OCI-LY7 (cell line): ENCODE measurements at regions not wholly inside any gene's neighbourhood (a gene's known extent, or its start where the extent isn't known, plus 50 kb on each side); places are given as distances from the start of the nearest gene placed in this dataset.

Source experiments
- BruUV-seq: library from RNA; stranded (reverse); fragments of 400-500 nt; replicated peaks from 2 replicates; lab custom pipeline; 2021; lab: Mats Ljungman, UMichigan
- CTCF ChIA-PET: fragments of 300-600 bp; sonication (Branson Sonifier 250); formaldehyde crosslinking; loops from one replicate; lab custom pipeline; 2022; ENCODE audit warnings: antibody characterized with exemption; ENCODE audit not compliant: unreplicated experiment; lab: Charles Lee
- POLR2A ChIA-PET: fragments of 300-600 bp; sonication (Branson Sonifier 250); formaldehyde crosslinking; loops from one replicate; lab custom pipeline; 2022; ENCODE audit warnings: antibody characterized with exemption; lab: Charles Lee
- DNase-seq: peaks from one replicate; pipeline ENCODE4 v3.0.0-alpha.2; 2015; ENCODE audit warnings: low spot score
- H2AFZ ChIP-seq: fragments of 200-600 bp; sonication (generic), shearing (Covaris generic); 2 replicates; pipeline ENCODE4 v1.6.1; 2014; ENCODE audit warnings: mild to moderate bottlenecking, antibody characterized with exemption, low read length, moderate library complexity
- H3K27ac ChIP-seq: fragments of 200-600 bp; sonication (generic); 2 replicates; pipeline ENCODE4 v1.5.1; 2014; ENCODE audit warnings: mixed run types, low read depth, mild to moderate bottlenecking, moderate library complexity, low read length, inconsistent platforms; ENCODE audit not compliant: poor library complexity, severe bottlenecking
- H3K36me3 ChIP-seq: fragments of 200-600 bp; sonication (generic); 2 replicates; pipeline ENCODE4 v1.6.1; 2014; ENCODE audit warnings: mild to moderate bottlenecking, antibody characterized with exemption, low read length, moderate library complexity, mixed read lengths; ENCODE audit not compliant: insufficient read depth
- H3K4me1 ChIP-seq: fragments of 200-600 bp; sonication (generic); 2 replicates; pipeline ENCODE4 v1.5.1; 2014; ENCODE audit warnings: mild to moderate bottlenecking, low read length; ENCODE audit not compliant: insufficient read depth, poor library complexity, severe bottlenecking
- H3K4me2 ChIP-seq: fragments of 200-600 bp; sonication (generic); 2 replicates; pipeline ENCODE4 v1.6.1; 2014; ENCODE audit warnings: mild to moderate bottlenecking, low read length
- H3K4me3 ChIP-seq: fragments of 200-600 bp; sonication (generic); 2 replicates; pipeline ENCODE4 v1.5.1; 2014; ENCODE audit warnings: mild to moderate bottlenecking, low read depth, low read length; ENCODE audit not compliant: poor library complexity, severe bottlenecking
- H3K79me2 ChIP-seq: fragments of 200-600 bp; sonication (generic); 2 replicates; pipeline ENCODE4 v1.6.1; 2016; ENCODE audit warnings: low read depth, mild to moderate bottlenecking, low read length, moderate library complexity, mixed read lengths; ENCODE audit not compliant: insufficient read depth
- H3K9me2 ChIP-seq: fragments of 200-600 bp; sonication (generic); 2 replicates; pipeline ENCODE4 v1.6.1; 2016; ENCODE audit warnings: mild to moderate bottlenecking, low read length, mixed read lengths; ENCODE audit not compliant: insufficient read depth
- H3K9me3 ChIP-seq: fragments of 200-600 bp; sonication (generic); 2 replicates; pipeline ENCODE4 v1.6.1; 2014; ENCODE audit warnings: mild to moderate bottlenecking, mixed run types, low read length, mixed read lengths
- H4K20me1 ChIP-seq: fragments of 200-600 bp; sonication (generic); 2 replicates; pipeline ENCODE4 v1.6.1; 2014; ENCODE audit warnings: mild to moderate bottlenecking, antibody characterized with exemption, low read length, moderate library complexity, mixed read lengths; ENCODE audit not compliant: insufficient read depth
- CTCF ChIP-seq: fragments of 200-600 bp; sonication (generic); conservative IDR thresholded peaks from 2 replicates; pipeline ENCODE4 v1.5.1; 2014; ENCODE audit warnings: mild to moderate bottlenecking, antibody characterized with exemption, low read length, moderate library complexity, mixed read lengths
- EZH2phosphoT487 ChIP-seq: fragments of 200-600 bp; sonication (generic); IDR thresholded peaks from 2 replicates; pipeline ENCODE4 v1.6.1; 2018; ENCODE audit warnings: low read depth, borderline replicate concordance, mild to moderate bottlenecking, mixed run types, antibody characterized with exemption, low read length, moderate library complexity, mixed read lengths
- intact Hi-C: fragments of 100-400 bp; cut with micrococcal nuclease; formaldehyde crosslinking; loops from one replicate; pipeline ENCODE4 v1.10.0; 2022; ENCODE audit not compliant: unreplicated experiment

- BruUV-seq, result no TSS peak
- intact Hi-C loops, result no loop called here
- Histone ChIP-seq H3K4me3 (no peak overlapping the region), H3K9me2 (no peaks in the 10 kb centered on the region), H2AFZ (no peak overlapping the region), H3K79me2 (no peaks in the 10 kb centered on the region), H3K4me1 (no peaks in the 10 kb centered on the region), H3K36me3 (no peaks in the 10 kb centered on the region), H3K9me3 (no peaks in the 10 kb centered on the region), H4K20me1 (no peaks in the 10 kb centered on the region), H3K27ac (no peak overlapping the region), H3K4me2 (no peak overlapping the region)
- ChIA-PET CTCF (no interaction called here), POLR2A (interaction anchor here (0.6 to 1.4 kb wide), 2 partner anchors 10 to 14 kb away, joined by 3 to 6 read pairs; no protein-coding TSS in a partner anchor)
- TF ChIP-seq CTCF (no peak), EZH2phosphoT487 (no peak)
- no peak for DNase-seq
These were observed 538.5 kb downstream of the BCL11B start for GRCh38 chr14:98733536-98733935.

- no peak overlapping the region for H3K4me2 ChIP-seq
- DNase-seq, result no peak
- H3K79me2 ChIP-seq, result no peaks in the 10 kb centered on the region
- ChIA-PET CTCF (no interaction called here), POLR2A (interaction anchor here (0.6 to 0.7 kb wide), 2 partner anchors 10 to 266 kb away, joined by 3 read pairs; no protein-coding TSS in a partner anchor)
- H3K36me3 ChIP-seq, result no peaks in the 10 kb centered on the region
- peaks cover 10% of the 10 kb centered on the region for H3K4me1 ChIP-seq
- TF ChIP-seq CTCF, result no peak
- no peak for TF ChIP-seq EZH2phosphoT487
- intact Hi-C loops, result no loop called here
- no peaks in the 10 kb centered on the region for H4K20me1 ChIP-seq
- no TSS peak for BruUV-seq
- H3K9me2 ChIP-seq, result no peaks in the 10 kb centered on the region
- H2AFZ ChIP-seq, result no peak overlapping the region
- no peak overlapping the region for H3K27ac ChIP-seq
- no peak overlapping the region for H3K4me3 ChIP-seq
- H3K9me3 ChIP-seq, result no peaks in the 10 kb centered on the region
These were observed 535.2 kb downstream of the BCL11B start for GRCh38 chr14:98736701-98737338.

- Histone ChIP-seq H3K79me2 (no peaks in the 10 kb centered on the region), H3K9me3 (no peaks in the 10 kb centered on the region), H3K27ac (no peak overlapping the region), H3K4me2 (no peak overlapping the region), H2AFZ (no peak overlapping the region), H4K20me1 (no peaks in the 10 kb centered on the region), H3K36me3 (no peaks in the 10 kb centered on the region), H3K4me3 (no peak overlapping the region), H3K4me1 (peaks cover 10% of the 10 kb centered on the region), H3K9me2 (no peaks in the 10 kb centered on the region)
- POLR2A ChIA-PET, result interaction anchor here (0.7 to 1.3 kb wide), 2 partner anchors 13 to 14 kb away, joined by 3 read pairs; no protein-coding TSS in a partner anchor
- intact Hi-C loops, result no loop called here
- CTCF ChIA-PET, result interaction anchor here (0.5 kb wide), 1 partner anchor 689 kb away, joined by 3 read pairs; no protein-coding TSS in a partner anchor
- no peak for DNase-seq
- BruUV-seq, result no TSS peak
- TF ChIP-seq EZH2phosphoT487 (no peak), CTCF (no peak)
These were observed 530.5 kb downstream of the BCL11B start for GRCh38 chr14:98741523-98741922.
